Neural progenitor cell (in vitro differentiated cells): ENCODE measurements at regions not wholly inside any gene's neighbourhood (a gene's known extent, or its start where the extent isn't known, plus 50 kb on each side); places are given as distances from the start of the nearest gene placed in this dataset.

Experiments
- EZH2 ChIP-seq: fragments of 200-600 bp; sonication (generic); IDR thresholded peaks from 2 replicates; pipeline ENCODE4 v1.6.1; 2017; ENCODE audit warnings: antibody characterized with exemption, mild to moderate bottlenecking, moderate library complexity
- EZH2phosphoT487 ChIP-seq: fragments of 200-600 bp; sonication (generic); IDR thresholded peaks from 2 replicates; pipeline ENCODE4 v1.6.1; 2017; ENCODE audit warnings: antibody characterized with exemption
- TF ChIP-seq, protein P1 (sequence below): fragments of 200-600 bp; sonication (generic); IDR thresholded peaks from 2 replicates; pipeline ENCODE4 v1.5.1; 2017; ENCODE audit warnings: antibody characterized with exemption, mild to moderate bottlenecking

DNA sequence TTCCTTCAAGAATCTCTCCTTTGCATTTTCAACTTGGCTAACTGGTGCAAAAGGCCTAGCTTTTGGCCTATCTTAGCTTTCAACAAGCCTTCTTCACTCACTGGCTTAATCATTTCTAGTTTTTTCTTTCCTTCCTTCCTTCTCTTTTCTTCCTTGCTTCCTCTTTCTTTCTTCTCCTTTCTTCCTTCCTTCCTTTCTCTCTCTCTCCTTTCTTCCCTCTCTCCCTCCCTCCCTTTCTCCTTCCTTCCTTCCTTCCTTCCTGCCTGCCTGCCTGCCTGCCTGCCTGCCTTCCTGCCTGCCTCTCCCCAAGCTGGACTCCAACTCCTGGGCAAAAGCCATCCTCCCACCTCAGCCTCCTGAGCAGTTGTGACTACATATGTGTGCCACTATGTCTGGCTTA lies 176.2 kb upstream of the APCDD1 start:
- TF ChIP-seq, protein P1, sequence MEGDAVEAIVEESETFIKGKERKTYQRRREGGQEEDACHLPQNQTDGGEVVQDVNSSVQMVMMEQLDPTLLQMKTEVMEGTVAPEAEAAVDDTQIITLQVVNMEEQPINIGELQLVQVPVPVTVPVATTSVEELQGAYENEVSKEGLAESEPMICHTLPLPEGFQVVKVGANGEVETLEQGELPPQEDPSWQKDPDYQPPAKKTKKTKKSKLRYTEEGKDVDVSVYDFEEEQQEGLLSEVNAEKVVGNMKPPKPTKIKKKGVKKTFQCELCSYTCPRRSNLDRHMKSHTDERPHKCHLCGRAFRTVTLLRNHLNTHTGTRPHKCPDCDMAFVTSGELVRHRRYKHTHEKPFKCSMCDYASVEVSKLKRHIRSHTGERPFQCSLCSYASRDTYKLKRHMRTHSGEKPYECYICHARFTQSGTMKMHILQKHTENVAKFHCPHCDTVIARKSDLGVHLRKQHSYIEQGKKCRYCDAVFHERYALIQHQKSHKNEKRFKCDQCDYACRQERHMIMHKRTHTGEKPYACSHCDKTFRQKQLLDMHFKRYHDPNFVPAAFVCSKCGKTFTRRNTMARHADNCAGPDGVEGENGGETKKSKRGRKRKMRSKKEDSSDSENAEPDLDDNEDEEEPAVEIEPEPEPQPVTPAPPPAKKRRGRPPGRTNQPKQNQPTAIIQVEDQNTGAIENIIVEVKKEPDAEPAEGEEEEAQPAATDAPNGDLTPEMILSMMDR = no peak
- TF ChIP-seq EZH2phosphoT487 (no peak), EZH2 (no peak)
